ENCODE measurements at regions not wholly inside any gene's neighbourhood (a gene's known extent, or its start where the extent isn't known, plus 50 kb on each side); places are given as distances from the start of the nearest gene placed in this dataset.
"Not testable (repeated sequence)": the region's sequence is repeated elsewhere in the genome, so short reads cannot be mapped to it uniquely, and the experiment has no call there.

DNA sequence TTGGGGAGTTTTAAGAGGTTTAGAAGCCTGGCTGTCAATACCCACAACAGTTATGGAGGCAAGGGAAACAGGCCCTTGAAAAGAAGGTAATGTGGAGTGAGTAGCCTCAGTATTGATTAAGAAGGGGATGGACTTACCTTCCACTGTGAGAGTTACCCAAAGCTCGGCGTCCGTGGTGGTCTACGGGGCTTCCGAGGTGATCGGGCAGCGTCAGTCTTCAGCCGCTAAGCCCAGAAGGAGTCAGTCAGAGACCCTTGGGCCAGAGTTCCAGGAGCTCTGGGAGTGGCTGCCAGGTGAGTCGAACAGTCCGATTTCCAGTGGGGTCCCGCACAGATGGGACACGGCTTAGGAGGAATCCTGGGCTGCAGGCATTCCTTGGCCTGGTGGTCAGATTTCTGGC lies 379.0 kb downstream of the BCKDHB start:
- DNase-seq = not testable (repeated sequence)

DNA sequence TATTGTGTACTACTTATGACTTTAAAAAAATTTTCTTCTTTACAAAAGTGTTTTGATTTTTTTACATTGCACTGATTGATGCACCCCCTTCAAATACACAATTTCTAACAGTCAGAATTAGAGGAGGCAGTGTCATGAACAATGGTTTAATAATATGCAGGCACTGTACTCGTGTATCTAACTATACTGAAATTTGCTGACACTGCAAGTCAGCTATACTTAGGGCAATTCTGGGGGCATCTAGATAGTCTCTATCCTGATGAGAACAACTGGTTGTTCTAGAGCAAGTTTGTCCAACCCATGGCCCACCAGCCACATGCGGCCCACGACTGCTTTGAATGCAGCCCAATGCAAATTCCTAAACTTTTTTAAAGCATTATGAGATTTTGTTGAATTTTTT lies 375.6 kb downstream of the BCKDHB start:
- no peak for DNase-seq

DNA sequence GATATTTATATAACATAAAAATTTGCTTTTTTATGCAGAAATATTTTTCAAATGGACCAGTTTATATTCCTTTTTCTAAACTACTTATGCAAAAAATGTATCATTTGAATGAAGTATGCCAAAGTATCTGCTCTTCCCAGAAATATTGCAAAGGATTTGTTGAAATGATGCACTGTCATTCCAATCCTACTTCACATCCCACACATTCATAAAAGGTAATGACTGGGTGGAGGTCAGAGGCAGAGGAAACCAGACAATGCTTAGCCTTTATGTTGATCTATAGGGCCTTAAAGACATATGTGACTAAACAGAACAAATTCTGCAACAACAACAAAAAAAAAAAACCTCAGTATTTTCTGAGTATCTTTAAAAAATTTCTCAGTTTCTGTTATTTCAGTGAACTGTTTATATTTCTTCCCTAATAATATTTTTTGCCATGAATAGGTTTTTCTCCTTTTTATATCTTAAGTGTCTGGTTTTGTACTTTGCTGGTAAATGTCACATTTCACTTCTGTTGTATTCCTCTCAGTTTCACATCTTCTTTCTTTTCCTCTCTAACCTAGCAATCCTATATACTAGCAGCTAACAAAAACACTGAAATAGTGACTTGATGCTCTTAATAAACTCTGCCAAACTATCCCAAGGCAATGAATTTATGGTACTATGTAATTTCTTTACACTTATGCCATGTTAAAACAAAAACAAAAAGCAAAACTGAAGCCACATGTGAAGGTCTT lies 374.1 kb downstream of the BCKDHB start:
- no peak for DNase-seq

DNA sequence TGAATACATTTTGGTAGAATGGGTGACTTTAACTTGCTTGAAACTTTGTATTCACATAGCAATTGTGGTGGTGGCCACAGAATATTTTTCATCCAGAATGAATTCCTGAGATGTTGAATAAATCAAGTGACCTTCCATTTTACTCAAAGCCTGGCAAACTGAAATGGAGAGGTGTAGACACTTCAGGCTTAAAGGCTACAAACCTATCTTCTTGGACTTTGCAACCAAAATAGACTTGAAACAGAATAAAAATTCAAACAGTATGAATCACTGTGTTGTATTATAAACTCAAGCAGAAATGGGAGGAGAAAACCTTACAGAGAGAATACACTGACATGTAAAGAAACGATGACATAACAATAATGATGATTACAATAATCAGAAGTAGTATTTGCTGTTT lies 371.6 kb downstream of the BCKDHB start:
- DNase-seq = no peak

DNA sequence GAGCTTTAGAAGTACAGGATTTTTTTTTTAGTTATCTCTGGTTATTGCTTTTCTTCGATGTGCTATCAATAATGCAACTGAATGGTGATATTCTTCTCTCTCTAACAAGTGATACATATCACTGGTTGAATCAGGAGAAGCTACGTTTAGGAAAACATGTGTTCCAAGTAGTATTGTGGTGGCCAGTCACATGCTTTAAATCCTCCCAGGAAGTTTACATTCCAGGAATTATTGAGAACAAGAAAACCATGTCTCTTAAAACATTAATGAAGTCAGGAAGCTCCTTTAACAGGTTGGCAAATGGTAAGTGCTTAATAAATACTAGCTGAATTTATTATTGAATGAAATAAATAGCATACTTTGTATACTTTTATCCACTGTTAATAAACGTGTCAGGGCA lies 371.1 kb downstream of the BCKDHB start:
- no peak for DNase-seq

DNA sequence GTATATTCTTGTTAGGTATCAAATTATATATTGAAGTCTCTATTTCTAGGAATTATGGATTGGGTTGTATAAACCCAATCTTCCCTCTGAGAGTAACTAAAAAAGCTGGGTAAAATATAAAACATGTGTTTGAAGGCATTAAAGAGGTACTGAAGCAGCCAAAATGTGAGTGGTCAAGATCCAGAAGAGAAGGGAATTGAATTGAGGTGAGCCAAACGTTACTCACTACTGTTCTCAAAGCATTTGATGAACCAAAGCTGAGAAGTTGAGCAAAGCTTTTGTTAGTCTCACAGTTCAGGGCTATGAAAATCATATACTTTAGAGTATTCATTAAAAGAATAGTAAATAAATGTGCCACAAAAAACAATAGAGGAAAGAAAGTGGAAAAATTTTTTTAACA lies 365.8 kb downstream of the BCKDHB start:
- no peak for DNase-seq

DNA sequence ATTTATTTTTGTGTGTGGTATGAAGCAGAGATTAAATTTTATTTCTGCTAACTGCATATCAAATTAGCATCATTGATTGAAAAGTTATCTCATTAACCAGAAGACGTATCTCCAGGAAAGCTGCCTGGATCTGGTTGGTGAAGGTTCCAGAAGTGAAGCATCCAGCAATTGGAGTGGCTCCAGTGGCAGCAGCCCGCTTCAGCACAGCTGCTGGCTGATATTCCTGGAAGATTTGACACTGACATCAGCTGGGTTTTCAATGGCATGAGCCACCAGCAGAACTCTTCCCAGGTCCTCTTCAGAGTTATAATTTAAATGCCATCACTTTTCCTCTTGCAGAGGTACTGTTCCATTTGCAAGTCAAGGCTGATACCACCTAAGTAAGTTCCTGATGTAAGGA lies 363.5 kb downstream of the BCKDHB start:
- DNase-seq = no peak

DNA sequence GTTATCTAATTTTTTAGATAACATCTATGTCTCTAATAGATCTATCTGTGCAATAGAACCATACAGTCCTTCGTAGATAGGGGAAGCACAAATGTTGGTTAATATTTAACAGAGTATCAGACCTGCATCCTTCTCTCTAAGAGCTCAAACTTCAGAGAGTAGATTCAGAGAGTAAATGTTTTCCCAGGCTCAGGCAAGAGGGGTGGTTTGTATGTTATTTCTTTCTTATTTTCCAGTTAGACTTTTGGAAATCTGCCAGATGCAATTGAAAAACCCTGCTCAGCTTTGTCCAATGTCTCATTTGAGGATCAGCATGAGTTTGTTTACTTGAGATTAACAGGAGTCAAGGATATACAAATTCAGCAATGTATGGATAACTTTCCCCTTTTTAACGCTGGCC lies 361.9 kb downstream of the BCKDHB start:
- DNase-seq = no peak

DNA sequence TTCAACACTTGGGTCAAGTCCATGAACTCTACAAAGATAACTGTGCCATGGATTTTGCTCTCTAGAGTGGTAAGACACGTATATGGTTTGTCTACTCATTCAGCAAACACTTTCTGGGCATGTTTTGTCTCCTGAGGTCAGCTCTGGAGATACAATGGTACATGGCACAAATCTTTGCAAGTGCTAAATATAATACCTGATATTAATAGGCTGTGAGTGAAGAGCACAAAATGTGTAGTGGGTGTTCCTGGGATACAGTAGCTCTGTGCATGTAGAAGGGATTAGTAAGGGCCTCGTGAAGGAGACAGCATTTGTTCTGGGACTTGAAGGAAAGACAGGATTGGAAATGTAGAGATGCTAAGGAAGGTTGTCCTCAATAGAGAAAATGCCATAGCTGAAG lies 360.9 kb downstream of the BCKDHB start:
- DNase-seq = no peak

DNA sequence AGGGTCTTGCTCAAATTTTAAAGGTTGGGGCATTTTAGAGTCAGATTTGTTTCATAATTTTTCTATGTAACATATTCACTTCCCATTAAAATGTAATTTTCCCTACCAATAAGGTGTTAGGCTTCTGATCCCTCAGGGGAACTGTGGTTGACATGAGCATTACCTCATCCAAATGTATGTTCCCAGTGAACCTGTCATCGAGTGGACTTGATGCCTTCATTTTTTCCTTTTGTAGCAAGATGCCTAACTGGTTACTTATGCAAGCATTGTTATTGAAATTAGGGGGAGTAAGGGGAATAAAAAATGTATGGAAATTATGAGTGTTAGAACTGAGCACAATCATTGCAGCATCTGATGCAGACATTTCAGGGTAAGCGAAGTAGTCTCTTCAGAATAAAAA lies 360.5 kb downstream of the BCKDHB start:
- no peak for DNase-seq

DNA sequence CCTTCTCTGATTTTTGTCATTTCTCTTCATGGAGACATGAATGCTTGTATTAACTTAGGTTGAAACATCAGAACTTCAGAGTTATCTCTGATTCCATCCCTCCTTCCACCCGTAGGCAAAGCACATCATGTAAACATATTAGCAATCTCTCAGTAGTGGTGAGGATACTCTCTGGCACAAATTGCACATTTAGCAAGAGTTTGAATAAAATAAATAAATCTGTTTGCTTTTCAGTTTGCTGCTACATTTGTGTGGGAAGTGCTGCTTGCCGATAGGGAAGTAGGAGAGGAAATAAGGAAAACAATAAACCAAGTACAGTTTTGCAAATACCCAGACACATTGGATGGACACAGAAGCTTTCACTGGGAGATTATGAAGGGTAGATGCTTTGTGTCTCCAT lies 359.0 kb downstream of the BCKDHB start:
- DNase-seq = no peak

DNA sequence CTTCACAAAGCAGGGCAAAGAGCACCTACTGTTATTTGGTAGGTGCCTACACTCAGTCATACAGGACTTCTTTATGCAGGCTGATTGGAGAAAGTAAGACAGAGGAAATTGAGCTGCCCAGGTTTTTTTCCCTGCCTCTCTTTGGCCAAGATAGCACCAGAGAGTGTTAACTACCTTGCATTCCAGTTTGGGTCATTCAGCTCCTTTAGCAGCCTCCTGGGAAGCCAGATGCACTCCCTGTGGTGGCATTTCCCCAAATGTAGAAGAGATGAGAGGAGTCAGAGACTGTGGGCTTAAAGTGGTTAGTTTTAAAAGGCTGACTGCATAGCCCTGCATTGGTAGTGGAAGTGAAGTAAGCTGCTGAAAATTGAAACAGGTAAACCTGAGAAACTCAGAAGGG lies 358.4 kb downstream of the BCKDHB start:
- no peak for DNase-seq

DNA sequence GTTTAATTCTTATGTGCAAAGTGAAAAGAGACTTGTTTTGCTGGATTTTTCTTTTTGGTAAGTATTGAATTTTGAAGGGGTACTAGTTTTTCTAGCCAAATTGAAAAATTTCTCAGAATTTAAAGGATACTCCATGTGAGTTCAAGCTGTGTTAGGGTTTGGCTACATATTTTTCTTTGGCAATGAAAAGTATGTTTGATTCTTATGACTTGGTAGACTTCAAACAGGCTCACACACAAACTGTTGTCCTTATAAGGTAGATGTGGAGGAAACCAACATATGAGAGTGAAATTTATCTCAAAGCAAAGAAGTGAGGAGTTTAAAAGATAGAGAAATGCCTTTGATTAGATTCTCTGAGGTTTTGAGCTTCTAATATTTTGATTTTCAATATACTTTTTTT lies 356.7 kb downstream of the BCKDHB start:
- DNase-seq = no peak

DNA sequence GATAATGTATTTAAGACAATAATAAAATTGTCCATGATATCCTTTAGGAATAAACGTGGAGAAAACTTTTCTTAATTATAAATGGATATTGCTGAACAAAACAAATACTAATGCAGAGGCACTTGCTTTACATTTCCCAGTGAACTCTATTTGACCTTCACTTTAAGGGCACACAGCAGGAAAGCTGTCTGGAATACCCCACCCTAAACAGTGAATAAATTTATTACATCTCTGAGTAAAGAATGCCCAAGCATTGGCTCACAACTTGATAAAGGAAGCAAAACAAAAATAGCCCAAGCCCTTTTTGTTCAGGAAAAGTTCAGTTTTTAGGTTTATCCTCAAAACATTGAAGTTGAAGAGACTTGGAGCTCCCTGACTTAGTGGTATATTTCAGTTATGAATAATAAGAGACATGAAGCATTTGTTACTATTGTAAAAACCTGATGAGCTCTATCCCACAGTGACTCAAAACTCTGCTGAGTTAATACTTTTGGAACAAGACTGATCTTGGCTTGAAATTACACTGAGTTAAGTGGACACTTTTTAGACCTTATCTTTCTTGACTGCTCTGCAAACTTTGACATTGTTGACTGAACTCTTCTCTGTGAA lies 353.9 kb downstream of the BCKDHB start:
- no peak for DNase-seq

DNA sequence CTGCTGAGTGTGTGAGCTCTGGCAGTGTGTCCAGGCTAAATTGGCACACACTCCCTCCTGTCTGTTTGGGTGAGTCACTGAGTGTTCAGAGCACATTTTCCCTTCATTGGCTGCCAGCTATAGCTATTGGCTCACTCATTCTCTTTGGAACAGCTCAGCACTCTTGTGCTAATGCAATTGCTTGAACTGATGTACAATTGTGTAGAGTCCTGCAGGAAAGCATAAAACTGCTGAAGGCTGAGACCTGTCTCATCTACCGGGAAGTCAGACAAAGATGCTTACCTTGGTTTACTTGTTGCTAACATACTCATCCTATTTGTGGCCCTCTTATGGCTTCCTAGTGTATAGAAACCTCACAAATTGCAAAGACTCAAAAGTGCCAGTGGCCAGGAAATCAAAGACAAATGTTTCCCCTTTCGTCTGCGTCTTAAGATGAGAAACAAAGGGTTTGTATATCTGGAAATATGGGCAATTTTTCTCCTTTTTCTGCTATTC lies 351.0 kb downstream of the BCKDHB start:
- DNase-seq = no peak

DNA sequence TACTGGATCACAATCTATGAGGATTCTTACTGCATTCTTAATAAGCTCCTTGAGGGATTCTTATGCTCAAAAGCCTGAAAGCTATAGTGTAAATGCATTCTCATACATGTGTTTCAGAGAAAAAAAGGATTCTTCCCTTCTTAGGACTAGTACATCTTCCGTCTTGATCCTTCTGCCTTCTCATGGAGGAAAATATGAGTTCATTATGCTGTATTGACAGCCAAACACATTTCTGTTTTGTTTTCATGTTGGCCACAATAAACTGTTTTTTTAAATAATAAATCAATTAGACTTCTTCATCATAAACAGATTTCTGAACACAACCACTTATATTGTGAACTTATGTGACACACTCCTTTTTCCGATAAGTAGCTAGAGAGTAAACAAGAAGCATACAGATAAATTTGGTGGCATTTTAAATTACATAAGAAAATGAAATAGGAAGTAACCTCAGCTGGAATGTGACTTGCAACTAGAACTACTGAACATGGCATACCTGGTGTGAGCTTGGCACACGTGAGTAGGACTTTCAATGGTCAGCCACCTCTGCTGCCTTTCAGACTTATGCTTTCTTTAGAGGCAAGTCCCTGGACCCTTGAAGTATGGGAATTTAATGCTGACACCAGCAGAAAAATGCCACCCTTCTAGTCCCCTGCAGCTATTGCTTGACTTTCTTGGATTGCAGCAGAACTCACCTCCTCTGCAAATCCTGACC lies 350.4 kb downstream of the BCKDHB start:
- DNase-seq = no peak

DNA sequence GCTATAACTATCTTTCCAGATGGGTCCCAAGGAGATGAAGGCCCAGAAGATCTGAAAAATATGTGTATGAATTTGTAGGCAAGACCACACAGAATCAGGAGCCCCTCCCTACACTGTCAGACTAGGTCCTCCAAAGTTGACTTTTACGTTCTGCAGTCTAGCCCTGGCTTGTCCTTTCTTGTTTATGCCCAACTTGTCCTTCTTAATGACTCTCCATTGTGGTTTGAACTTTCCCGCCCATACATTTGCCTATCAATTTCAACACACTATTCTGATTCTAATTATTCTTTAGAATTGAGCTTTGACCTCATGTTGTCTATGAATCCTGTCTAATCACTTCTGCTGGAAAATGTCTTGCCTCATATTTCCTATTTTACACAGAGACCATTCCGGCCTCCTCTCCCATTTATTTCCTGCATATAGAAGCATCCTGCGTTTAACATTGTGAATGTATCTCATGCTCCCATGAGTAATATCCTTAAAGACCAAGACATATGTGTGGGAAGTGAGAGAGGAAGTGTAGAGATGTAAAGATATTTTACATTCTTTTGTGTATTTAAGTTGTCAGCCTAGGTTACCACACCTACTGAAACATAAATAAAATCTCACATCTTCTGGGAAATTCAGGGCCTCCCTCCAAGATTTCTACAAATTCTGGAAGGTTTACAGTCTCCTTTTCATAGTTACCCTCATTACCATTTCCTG lies 348.3 kb downstream of the BCKDHB start:
- no peak for DNase-seq

DNA sequence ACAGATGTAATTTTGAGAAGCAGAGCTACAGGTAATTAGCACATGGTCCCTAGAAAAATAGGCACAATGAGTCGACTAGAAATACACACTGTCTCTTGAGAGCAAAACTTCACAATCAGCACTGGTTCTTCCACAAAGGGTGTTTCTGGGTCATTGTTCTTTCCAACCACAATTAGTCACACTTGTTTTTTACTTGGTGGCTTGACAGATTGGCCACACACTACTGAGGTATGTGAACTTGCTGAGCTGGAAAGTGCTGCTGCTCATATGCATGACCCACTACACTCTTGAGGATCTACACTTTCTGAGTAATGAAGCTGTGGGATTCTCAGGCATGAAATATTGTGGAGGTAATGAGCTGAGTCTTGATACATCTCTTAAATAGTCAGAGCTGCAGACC lies 347.7 kb downstream of the BCKDHB start:
- no peak for DNase-seq

DNA sequence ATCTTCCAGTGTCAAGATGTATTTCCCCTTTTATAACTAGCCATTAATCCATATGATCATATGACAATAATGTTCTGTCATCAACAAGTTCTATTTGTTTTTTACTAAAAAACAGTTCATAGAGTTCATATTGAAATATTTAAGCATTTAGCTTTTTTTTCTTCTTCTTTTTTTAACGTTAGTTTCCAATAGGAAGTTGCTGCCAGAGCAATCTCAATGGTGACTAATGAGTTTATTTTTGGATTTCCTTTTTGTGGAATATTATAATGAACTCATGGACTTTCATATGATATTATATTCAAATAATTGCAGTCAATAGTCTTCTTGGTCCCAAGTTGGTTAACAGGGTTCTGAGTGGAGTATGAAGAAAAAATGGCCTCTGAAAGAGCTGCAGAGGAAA lies 343.3 kb downstream of the BCKDHB start:
- no peak for DNase-seq

DNA sequence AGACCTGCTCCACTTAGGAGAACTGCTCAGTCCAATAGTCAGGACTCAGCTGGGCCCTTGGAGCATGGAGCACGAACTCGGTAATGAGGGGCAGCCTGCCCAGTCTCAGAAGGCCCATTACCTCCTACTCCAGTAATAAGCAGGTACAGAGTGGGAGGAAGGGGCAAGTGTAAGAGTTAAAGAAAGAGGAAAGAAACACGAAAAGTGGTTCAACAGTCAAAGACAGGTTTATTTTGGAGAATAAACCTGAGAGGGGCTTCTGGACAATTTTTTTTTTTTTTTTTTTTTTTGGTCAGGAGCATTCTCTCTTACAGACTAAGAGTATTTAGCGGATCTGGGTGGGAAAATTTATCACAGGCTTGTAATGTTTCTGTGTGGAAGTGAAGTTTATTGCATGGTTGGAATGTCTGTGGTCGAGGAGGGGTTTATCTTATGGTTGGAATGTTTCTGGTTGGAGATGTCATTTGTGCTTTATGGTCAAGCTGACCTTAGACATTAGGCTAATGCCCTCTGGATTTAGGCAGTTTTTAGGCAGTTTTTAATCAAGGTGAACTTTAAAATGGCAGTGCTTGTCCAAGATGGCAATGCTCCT lies 340.1 kb downstream of the BCKDHB start:
- no peak for DNase-seq

DNA sequence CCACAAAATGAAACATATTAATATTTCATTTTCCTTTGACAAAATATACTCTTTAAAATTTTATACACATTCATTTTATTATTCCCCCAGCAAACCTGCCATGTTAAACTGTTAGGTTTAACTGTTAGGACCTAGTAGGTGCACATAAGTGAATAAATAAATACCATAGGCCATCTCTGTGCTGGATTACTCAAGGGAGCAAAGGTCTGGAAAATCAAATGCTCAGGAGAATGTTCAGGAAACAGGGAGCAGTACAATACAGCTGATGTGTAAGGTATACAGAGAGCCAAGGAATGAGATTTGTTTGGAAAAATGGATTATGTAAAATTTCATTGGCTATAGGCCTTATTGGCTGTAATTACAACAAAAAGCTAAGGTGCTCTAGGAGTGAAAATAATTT lies 339.3 kb downstream of the BCKDHB start:
- DNase-seq = no peak

DNA sequence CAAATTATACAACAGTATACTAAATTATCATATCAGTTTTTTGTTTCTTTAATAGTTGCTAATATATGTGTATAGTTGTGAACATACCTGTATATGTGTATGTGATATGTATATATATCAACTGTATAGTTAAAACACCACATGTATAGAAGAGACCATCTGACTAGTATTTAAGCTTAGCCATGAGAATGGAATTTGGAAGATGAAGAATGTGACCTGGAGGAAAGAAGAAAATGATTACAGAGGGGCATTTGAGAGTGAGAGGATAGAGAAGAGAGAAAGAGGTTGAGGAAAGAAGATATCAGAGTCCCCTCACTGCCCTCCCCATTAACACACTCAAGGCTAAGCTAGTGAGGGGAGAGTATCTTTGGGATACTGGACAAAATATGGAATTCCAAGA lies 335.9 kb downstream of the BCKDHB start:
- DNase-seq = no peak

DNA sequence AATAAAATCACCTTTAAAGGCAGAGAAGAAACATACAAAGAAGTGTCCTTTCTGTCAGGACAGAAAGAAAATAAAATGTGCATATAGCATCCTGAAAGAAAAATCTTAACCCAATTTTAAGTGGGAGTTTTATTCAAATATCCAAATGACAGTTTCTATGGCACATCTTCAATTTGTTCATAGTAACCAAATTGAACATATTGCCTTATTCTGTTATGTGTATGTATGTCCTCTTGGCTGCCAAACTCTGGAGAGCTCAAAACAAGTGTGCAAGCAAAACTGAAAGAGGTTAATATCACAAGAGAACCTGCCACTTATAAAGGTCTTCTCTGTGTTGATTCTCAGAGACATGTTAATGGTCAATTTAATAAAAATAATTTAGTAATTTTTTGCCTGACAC lies 334.7 kb downstream of the BCKDHB start:
- DNase-seq = no peak
